SK-MEL-5 (cell line): ENCODE measurements at regions not wholly inside any gene's neighbourhood (a gene's known extent, or its start where the extent isn't known, plus 50 kb on each side); places are given as distances from the start of the nearest gene placed in this dataset.
A peak's percentile ranks its signal among the peaks of the same experiment; 100 is the strongest.

Experiments used
- DNase-seq: peaks from one replicate; pipeline ENCODE4 v3.0.0-alpha.2; 2016; ENCODE audit warnings: low read depth, low spot score
- in situ Hi-C: cut with HindIII; loops from 2 replicates; pipeline ENCODE4 v1.10.0; 2016; ENCODE audit warnings: low sequenced_read_pairs, high pct_unique_total_duplicates, low pct_unique_long_range_greater_than_20kb

GRCh38 chr6:40755749-40756452 lies 168.7 kb upstream of the LRFN2 start:
- DNase-seq, result no peak
- in situ Hi-C loops, result no loop called here

- in situ Hi-C loops, result no loop called here
- DNase-seq, result no peak
These were observed 168.0 kb upstream of the LRFN2 start for GRCh38 chr6:40755046-40755681.

GRCh38 chr6:40754461-40755045 lies 167.4 kb upstream of the LRFN2 start:
- in situ Hi-C loops, result no loop called here
- no peak for DNase-seq

- in situ Hi-C loops, result no loop called here
- DNase-seq, result no peak
These were observed 166.7 kb upstream of the LRFN2 start for GRCh38 chr6:40753675-40754448.

GRCh38 chr6:40753048-40753447 lies 165.9 kb upstream of the LRFN2 start:
- no peak for DNase-seq
- in situ Hi-C loops, result no loop called here

- no peak for DNase-seq
These were observed 157.7 kb upstream of the LRFN2 start for GRCh38 chr6:40744835-40745234.

GRCh38 chr6:40743690-40744446 lies 156.7 kb upstream of the LRFN2 start:
- DNase-seq, result peak; percentile 9
- in situ Hi-C loops, result no loop called here

More at GRCh38 chr6:40744835-40745234, 157.7 kb upstream of the LRFN2 start:
- in situ Hi-C loops, result no loop called here

- in situ Hi-C loops, result no loop called here
- DNase-seq, result peak; percentile 26
These were observed 156.1 kb upstream of the LRFN2 start for GRCh38 chr6:40743226-40743625.

- in situ Hi-C loops, result no loop called here
- DNase-seq, result no peak
These were observed 153.4 kb upstream of the LRFN2 start for GRCh38 chr6:40740518-40740917.

- in situ Hi-C loops, result no loop called here
- DNase-seq, result no peak
These were observed 151.5 kb upstream of the LRFN2 start for GRCh38 chr6:40738551-40739193.

- no peak for DNase-seq
- in situ Hi-C loops, result no loop called here
These were observed 148.4 kb upstream of the LRFN2 start for GRCh38 chr6:40735521-40735920.

- DNase-seq, result peak; percentile 10
These were observed 148.0 kb upstream of the LRFN2 start for GRCh38 chr6:40735121-40735520.

GRCh38 chr6:40734607-40735006 lies 147.4 kb upstream of the LRFN2 start:
- in situ Hi-C loops, result no loop called here
- no peak for DNase-seq

More at GRCh38 chr6:40735121-40735520, 148.0 kb upstream of the LRFN2 start:
- in situ Hi-C loops, result no loop called here

GRCh38 chr6:40733770-40734396 lies 146.7 kb upstream of the LRFN2 start:
- in situ Hi-C loops, result no loop called here
- no peak for DNase-seq

GRCh38 chr6:40733290-40733689 lies 146.1 kb upstream of the LRFN2 start:
- in situ Hi-C loops, result no loop called here

GRCh38 chr6:40732878-40733277 lies 145.7 kb upstream of the LRFN2 start:
- in situ Hi-C loops, result no loop called here
- no peak for DNase-seq

More at GRCh38 chr6:40733290-40733689, 146.1 kb upstream of the LRFN2 start:
- DNase-seq, result no peak

- no peak for DNase-seq
- in situ Hi-C loops, result no loop called here
These were observed 141.5 kb upstream of the LRFN2 start for GRCh38 chr6:40728643-40729042.
